HG03025 (cell line): ENCODE measurements at regions not wholly inside any gene's neighbourhood (a gene's known extent, or its start where the extent isn't known, plus 50 kb on each side); places are given as distances from the start of the nearest gene placed in this dataset.
"Not testable (repeated sequence)": the region's sequence is repeated elsewhere in the genome, so short reads cannot be mapped to it uniquely, and the experiment has no call there.

Source experiments
- ATAC-seq: cut with Tn5 transposase; IDR thresholded peaks from one replicate; pipeline ENCODE4 v1.9.1; 2021; ENCODE audit warnings: mild to moderate bottlenecking, moderate library complexity; ENCODE audit not compliant: unreplicated experiment, low FRiP score

DNA sequence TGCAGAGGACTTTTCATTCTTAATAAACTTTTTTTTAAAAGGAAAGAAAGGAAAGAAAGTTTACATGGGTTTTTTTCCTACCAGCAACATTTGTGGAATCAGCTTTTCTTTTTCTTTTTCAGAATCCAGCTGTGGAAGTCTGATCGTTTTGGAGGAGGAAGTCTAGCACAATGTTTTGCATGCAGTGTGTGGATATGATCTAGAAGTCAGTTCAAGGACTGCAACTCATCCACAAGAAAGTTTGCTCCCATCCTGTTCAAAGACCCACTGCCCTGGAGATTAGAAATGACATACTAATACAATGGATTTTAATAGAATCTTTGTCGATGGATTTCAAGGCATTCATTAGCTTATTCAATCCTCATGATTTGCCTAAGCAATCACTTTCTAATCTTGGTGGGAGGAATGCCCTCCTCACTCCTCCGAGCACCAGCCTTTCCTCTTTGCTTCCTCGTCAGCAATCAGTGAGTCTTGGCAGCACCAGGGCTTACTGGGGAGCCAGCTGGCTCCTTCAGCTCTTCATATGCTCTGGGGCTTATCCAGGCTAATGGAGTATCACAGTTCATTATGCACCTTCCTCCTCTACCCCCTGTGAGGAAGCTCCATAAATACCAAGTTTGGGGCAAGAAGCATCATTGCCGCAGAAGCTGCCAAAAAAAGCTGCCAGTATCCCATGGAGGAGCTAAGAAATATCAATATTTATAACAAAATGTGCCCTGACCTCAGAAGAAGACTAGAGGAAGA, 392.3 kb upstream of the PKN2 start:
- ATAC-seq: no peak

DNA sequence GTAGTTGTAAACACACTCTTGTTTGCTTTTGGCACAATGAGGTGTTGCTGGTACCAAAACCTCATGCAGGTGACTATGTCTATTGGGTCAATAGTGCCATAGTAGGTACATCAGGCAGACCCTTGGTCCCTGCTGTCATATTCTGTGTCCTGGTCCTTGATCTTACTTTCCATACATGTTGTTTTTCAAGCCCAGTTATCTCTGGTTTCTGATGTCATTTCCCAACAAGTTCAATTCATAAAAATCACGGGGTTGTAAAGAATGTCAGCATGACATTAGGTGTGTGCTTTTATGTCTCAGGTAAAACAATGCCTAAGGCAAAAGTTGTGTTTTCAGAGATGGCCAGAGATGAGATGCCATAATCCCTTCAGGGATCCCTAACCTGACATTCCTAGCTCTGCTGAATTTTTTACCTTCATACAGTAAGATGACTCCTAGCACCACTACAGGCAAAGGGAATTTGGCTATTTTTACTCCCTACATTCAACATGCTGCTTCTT, 390.3 kb upstream of the PKN2 start:
- no peak for ATAC-seq

- no peak for ATAC-seq
Measured at GRCh38 chr1:88296227-88296626, 387.8 kb upstream of the PKN2 start.

DNA sequence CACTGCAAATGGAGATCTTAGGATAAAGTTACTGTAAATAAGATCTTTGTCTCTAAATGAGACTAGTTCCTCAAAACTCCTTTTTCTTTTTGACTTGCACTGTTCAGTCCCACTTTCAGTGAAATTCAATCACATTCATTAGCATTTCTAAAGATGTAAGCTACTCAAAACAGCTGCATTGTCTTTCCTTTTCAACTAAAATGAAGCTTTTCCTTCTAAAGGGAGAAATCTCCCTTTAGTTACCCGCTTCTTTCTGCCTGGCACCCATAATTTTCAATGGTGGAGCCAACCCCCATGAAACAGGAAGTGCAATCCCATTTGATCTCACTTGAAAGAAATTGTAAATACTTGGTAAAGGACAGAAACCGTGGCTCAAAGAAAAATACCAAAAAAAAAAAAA, 387.4 kb upstream of the PKN2 start:
- ATAC-seq: no peak

DNA sequence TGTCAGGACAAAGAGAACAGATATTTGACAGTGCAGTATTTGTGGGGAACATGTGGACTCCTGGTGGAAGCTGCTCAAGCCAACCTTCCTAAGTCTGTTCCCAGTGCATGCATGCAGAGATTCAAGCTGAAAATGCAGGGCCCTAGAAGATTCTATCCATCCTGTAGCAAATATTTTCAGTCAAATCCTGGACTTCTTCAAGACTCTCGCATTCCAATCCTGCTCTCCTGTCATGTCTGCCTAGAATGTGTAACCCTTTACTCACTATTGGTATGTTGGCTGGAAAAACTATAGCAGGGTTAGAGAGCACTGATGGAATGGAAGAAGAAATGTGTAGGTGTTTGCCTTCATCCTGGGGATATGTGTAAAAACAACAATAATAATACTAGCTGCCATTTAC, 385.6 kb upstream of the PKN2 start:
- ATAC-seq: no peak

DNA sequence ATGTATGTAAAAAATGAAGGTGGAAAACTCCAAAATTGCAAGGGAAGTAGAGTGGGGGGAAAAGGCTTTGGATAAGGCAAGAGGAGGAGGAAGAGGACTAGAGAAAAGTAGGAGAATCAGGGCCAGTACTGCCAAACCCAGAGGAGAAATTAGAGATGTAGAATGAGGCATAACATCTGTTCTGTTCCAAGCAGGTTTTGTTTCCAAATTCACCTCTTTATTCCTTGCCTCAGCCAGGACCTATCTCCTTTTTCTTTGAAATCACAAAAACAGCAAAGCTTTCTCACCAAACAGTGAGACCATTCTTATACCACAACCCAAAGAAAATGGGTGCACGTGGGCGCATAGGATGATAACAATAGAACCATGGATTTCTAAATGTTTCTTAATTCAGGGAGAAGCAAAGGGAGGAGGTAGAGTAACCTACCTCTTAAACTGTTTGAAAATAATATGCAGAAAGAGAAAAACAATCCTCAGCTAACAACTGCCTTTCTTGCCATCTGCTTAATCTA, 383.3 kb upstream of the PKN2 start:
- ATAC-seq: no peak

GRCh38 chr1:88302843-88303486, 381.1 kb upstream of the PKN2 start:
- ATAC-seq: no peak

- no peak for ATAC-seq
Measured at GRCh38 chr1:88311265-88311664, 372.8 kb upstream of the PKN2 start.

- ATAC-seq: no peak
Measured at GRCh38 chr1:88311907-88312306, 372.2 kb upstream of the PKN2 start.

- ATAC-seq: no peak
Measured at GRCh38 chr1:88317396-88317795, 366.7 kb upstream of the PKN2 start.

DNA sequence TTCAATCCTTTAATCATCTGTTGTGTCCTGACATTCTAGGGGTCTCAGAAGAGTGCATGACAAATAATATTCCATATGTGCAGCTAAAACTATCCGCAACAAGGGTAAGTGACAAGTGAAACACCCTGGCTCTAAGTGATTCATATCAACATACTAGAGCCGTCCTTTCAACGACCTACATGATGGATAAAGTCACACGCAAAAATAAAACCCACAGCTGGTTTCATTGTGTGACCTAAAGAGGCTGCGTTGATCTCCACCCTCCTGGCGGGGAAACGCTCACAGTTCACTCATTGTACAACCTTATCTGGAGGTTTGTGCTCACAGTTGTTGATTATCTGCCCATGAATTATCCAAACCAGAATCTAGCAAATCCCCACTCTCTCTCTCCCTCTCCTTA, 365.3 kb upstream of the PKN2 start:
- no peak for ATAC-seq

DNA sequence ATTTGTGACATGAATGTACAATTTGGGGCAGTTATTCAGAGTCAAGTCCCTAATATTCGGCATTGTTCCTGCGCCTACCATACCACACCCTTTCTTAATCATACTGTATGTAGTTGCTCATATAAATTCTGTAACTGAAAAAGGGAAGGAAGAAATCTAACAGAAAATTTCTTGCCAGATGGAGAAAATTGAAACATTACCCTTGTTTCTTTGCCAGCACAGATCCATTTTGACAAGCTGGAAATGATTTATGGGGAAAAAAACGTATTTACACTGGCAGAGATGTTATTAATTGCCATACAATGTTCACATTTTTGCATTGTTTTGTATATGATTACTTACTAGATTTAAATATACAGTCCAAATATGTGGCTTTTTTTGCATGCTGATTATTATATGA, 363.8 kb upstream of the PKN2 start:
- no peak for ATAC-seq

DNA sequence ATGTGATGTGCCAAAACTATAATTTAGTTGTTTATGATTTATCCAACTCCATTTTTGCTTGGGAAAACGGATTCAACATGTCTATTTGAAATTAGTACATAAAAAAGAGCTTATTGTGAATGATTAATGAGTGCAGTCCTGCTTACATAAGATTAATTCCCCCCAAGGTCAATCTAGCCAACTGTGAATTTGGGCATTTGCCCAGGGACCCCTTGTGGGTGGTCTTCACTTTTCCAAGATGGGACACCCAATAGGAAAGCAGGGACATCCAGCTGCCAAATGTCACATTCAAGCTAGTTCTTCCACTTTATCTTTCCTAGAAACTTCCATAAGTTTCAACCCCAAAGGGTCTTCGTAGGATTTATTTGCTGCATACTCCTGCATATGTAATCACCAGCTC, 362.4 kb upstream of the PKN2 start:
- ATAC-seq: no peak

GRCh38 chr1:88324899-88325298, 359.2 kb upstream of the PKN2 start:
- ATAC-seq: no peak

- ATAC-seq: no peak
Measured at GRCh38 chr1:88327391-88328267, 356.4 kb upstream of the PKN2 start.

- ATAC-seq: no peak
Measured at GRCh38 chr1:88330201-88330600, 353.9 kb upstream of the PKN2 start.

GRCh38 chr1:88333086-88333695, 350.9 kb upstream of the PKN2 start:
- no peak for ATAC-seq

- no peak for ATAC-seq
Measured at GRCh38 chr1:88341447-88341846, 342.6 kb upstream of the PKN2 start.

DNA sequence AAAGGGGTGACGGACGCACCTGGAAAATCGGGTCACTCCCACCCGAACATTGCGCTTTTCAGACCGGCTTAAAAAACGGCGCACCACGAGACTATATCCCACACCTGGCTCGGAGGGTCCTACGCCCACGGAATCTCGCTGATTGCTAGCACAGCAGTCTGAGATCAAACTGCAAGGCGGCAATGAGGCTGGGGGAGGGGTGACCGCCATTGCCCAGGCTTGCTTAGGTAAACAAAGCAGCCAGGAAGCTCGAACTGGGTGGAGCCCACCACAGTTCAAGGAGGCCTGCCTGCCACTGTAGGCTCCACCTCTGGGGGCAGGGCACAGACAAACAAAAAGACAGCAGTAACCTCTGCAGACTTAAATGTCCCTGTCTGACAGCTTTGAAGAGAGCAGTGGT, 342.0 kb upstream of the PKN2 start:
- ATAC-seq: not testable (repeated sequence)

- no peak for ATAC-seq
Measured at GRCh38 chr1:88350648-88351047, 333.4 kb upstream of the PKN2 start.

- ATAC-seq: no peak
Measured at GRCh38 chr1:88351960-88352359, 332.1 kb upstream of the PKN2 start.
